PFSK-1 (cell line): ENCODE measurements at regions not wholly inside any gene's neighbourhood (a gene's known extent, or its start where the extent isn't known, plus 50 kb on each side); places are given as distances from the start of the nearest gene placed in this dataset.

Experiments used
- FOXP2 ChIP-seq: optimal IDR thresholded peaks from 2 replicates; pipeline ENCODE3; 2011; ENCODE audit warnings: borderline replicate concordance, control low read depth, inconsistent platforms; ENCODE audit not compliant: insufficient read depth; ENCODE audit errors: extremely low read length, extremely low read depth
- POLR2AphosphoS5 ChIP-seq: IDR thresholded peaks from 2 replicates; pipeline ENCODE4 v1.6.1; 2012; ENCODE audit warnings: low read depth, mild to moderate bottlenecking, control low read depth, low read length, moderate library complexity
- SIN3A ChIP-seq: IDR thresholded peaks from 2 replicates; pipeline ENCODE4 v1.6.1; 2012; ENCODE audit warnings: mild to moderate bottlenecking, low read length, moderate library complexity, borderline replicate concordance; ENCODE audit not compliant: insufficient read depth
- TAF1 ChIP-seq: IDR thresholded peaks from 2 replicates; pipeline ENCODE4 v1.6.1; 2012; ENCODE audit warnings: low read length, control low read depth, borderline replicate concordance; ENCODE audit not compliant: insufficient read depth
- TF ChIP-seq, protein P1 (sequence below), 2 experiments: IDR thresholded peaks; 2 replicates each; pipeline versions ENCODE4 v1.6.1 to v1.8.0; 2011 to 2012; ENCODE audit warnings: low read depth in 2 of 2, low read length in 2 of 2, control low read depth in 1 of 2, inconsistent platforms in 1 of 2, mild to moderate bottlenecking in 1 of 2, moderate library complexity in 1 of 2; ENCODE audit not compliant: insufficient read depth in 1 of 2

DNA sequence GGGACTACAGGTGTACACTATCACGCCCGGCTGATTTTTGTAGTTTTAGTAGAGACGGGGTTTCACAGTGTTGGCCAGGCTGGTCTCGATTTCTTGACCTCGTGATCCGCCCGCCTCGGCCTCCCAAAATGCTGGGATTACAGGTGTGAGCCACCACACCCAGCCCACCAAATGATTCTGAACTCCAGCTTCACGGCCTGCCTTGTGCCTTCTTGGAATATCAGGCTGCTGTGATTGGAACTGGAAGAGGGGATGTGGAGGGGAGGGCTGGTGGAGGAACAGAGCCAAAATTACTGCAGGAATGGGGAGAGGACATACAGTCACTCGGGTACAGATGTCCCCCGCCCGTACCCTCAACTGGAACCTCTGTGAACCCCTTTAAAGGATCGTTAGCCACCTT, 268.4 kb downstream of the ACTR3B start:
- TF ChIP-seq FOXP2 (no peak), TAF1 (no peak), SIN3A (no peak), POLR2AphosphoS5 (no peak)
- TF ChIP-seq, protein P1, sequence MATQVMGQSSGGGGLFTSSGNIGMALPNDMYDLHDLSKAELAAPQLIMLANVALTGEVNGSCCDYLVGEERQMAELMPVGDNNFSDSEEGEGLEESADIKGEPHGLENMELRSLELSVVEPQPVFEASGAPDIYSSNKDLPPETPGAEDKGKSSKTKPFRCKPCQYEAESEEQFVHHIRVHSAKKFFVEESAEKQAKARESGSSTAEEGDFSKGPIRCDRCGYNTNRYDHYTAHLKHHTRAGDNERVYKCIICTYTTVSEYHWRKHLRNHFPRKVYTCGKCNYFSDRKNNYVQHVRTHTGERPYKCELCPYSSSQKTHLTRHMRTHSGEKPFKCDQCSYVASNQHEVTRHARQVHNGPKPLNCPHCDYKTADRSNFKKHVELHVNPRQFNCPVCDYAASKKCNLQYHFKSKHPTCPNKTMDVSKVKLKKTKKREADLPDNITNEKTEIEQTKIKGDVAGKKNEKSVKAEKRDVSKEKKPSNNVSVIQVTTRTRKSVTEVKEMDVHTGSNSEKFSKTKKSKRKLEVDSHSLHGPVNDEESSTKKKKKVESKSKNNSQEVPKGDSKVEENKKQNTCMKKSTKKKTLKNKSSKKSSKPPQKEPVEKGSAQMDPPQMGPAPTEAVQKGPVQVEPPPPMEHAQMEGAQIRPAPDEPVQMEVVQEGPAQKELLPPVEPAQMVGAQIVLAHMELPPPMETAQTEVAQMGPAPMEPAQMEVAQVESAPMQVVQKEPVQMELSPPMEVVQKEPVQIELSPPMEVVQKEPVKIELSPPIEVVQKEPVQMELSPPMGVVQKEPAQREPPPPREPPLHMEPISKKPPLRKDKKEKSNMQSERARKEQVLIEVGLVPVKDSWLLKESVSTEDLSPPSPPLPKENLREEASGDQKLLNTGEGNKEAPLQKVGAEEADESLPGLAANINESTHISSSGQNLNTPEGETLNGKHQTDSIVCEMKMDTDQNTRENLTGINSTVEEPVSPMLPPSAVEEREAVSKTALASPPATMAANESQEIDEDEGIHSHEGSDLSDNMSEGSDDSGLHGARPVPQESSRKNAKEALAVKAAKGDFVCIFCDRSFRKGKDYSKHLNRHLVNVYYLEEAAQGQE (IDR thresholded peaks at IDR 0.05; ENCODE audit: insufficient read depth in 1 of 2, low read depth in 2 of 2, low read length in 2 of 2): no peak

- no peak for TF ChIP-seq POLR2AphosphoS5
- TF ChIP-seq, protein P1 (IDR thresholded peaks at IDR 0.05; ENCODE audit: insufficient read depth in 1 of 2, low read depth in 2 of 2, low read length in 2 of 2): no peak
- TF ChIP-seq TAF1: no peak
- TF ChIP-seq FOXP2: no peak
- TF ChIP-seq SIN3A: no peak
These were observed 271.4 kb downstream of the ACTR3B start for GRCh38 chr7:153030976-153031375.

DNA sequence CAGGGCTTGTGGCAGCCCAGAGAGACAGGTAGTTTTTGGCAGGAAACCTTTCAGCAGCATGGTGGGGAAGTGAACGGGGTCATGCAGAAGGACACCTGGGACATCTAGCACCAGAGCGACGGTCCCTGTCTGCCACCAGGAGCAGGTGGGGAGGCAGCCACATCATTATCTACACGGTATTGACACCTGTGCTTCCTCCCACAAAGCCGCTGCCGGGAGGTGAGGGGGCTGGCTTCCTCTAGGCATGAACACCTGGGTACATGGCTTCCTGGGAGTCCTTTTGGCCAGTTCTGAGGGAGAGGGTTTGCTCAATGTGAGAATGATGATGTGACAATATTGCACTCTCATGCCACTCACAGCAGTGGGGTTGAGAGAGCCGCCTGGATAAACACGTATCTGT, 275.2 kb downstream of the ACTR3B start:
- TF ChIP-seq POLR2AphosphoS5 (no peak), FOXP2 (no peak), TAF1 (no peak), SIN3A (no peak)
- TF ChIP-seq, protein P1 (IDR thresholded peaks at IDR 0.05; ENCODE audit: insufficient read depth in 1 of 2, low read depth in 2 of 2, low read length in 2 of 2): no peak

GRCh38 chr7:153036396-153037063, 277.0 kb downstream of the ACTR3B start:
- TF ChIP-seq TAF1 (no peak), FOXP2 (no peak), POLR2AphosphoS5 (no peak), SIN3A (no peak)
- TF ChIP-seq, protein P1 (IDR thresholded peaks at IDR 0.05; ENCODE audit: insufficient read depth in 1 of 2, low read depth in 2 of 2, low read length in 2 of 2): no peak
